Uterus (tissue), 3 donors: ENCODE measurements at regions not wholly inside any gene's neighbourhood (a gene's known extent, or its start where the extent isn't known, plus 50 kb on each side); places are given as distances from the start of the nearest gene placed in this dataset.
A peak's percentile ranks its signal among the peaks of the same experiment; 100 is the strongest.

Source experiments
- DNase-seq, 2 donors: peaks; one replicate each; pipeline ENCODE4 v3.0.0-alpha.2; 2019 to 2020
- H3K27ac ChIP-seq, 2 donors: fragments of 200-600 bp; sonication (generic); 1 replicate in 1 of 2; 2 replicates in 1 of 2; pipeline ENCODE4 v1.5.1; 2016 to 2018
- H3K27me3 ChIP-seq, 2 donors: fragments of 200-600 bp; sonication (generic); one replicate each; pipeline ENCODE4 v1.5.1; 2018 to 2019; ENCODE audit warnings: control low read depth in 1 of 2
- H3K36me3 ChIP-seq, 2 donors: fragments of 200-600 bp; sonication (generic); one replicate each; pipeline ENCODE4 v1.5.1; 2019; ENCODE audit warnings: control low read depth in 1 of 2
- H3K4me1 ChIP-seq, 2 donors: fragments of 200-600 bp; sonication (generic); one replicate each; pipeline ENCODE4 v1.5.1; 2018 to 2019; ENCODE audit warnings: control low read depth in 1 of 2
- H3K4me3 ChIP-seq, 2 donors: fragments of 200-600 bp; sonication (generic); 1 replicate in 1 of 2; 2 replicates in 1 of 2; pipeline ENCODE4 v1.5.1; 2018 to 2019; ENCODE audit warnings: mild to moderate bottlenecking in 1 of 2
- H3K9me3 ChIP-seq, 2 donors: fragments of 200-600 bp; sonication (generic); one replicate each; pipeline ENCODE4 v1.5.1; 2019; ENCODE audit warnings: control low read depth in 1 of 2
- CTCF ChIP-seq, 4 experiments: fragments of 200-600 bp in 2 of 4; fragments of 450-650 bp in 2 of 4; sonication (generic) in 2 of 4; IDR thresholded peaks; one replicate each; pipeline ENCODE4 v1.5.1; 2016 to 2019; ENCODE audit warnings: antibody characterized with exemption in 4 of 4, mild to moderate bottlenecking in 2 of 4, moderate library complexity in 1 of 4
- POLR2A ChIP-seq, 2 donors: fragments of 450-650 bp; IDR thresholded peaks; one replicate each; pipeline ENCODE4 v1.6.1; 2016; ENCODE audit warnings: antibody characterized with exemption in 2 of 2, mild to moderate bottlenecking in 1 of 2, moderate library complexity in 1 of 2
- intact Hi-C: fragments of 100-400 bp; cut with DNase I; formaldehyde crosslinking; loops from one replicate; pipeline ENCODE4 v1.15.1; 2023; ENCODE audit warnings: low total_unique reads
- donor health status: DM: yes; HTN: yes; CAD: no.

GRCh38 chr3:55157731-55158130 is 229.9 kb upstream of the LRTM1 start:
- Histone ChIP-seq H3K27ac (no peak overlapping the region), H3K4me3 (no peak overlapping the region), H3K9me3 (no peaks in the 10 kb centered on the region), H3K4me1 (no peaks in the 10 kb centered on the region), H3K36me3 (no peaks in the 10 kb centered on the region), H3K27me3 (no peaks in the 10 kb centered on the region)
- no peak for TF ChIP-seq CTCF (IDR thresholded peaks at IDR 0.05)
- no peak for TF ChIP-seq POLR2A (IDR thresholded peaks at IDR 0.05)
- no peak for DNase-seq
- intact Hi-C loops: no loop called here

GRCh38 chr3:55156851-55157650 is 229.2 kb upstream of the LRTM1 start:
- Histone ChIP-seq H3K27me3 (no peaks in the 10 kb centered on the region), H3K36me3 (no peaks in the 10 kb centered on the region), H3K27ac (no peak overlapping the region), H3K9me3 (no peaks in the 10 kb centered on the region), H3K4me3 (no peak overlapping the region), H3K4me1 (no peaks in the 10 kb centered on the region)
- no peak for TF ChIP-seq CTCF (IDR thresholded peaks at IDR 0.05)
- no peak for TF ChIP-seq POLR2A (IDR thresholded peaks at IDR 0.05)
- no peak for DNase-seq
- intact Hi-C loops: no loop called here

- H3K4me1 ChIP-seq: no peaks in the 10 kb centered on the region
- no peaks in the 10 kb centered on the region for H3K9me3 ChIP-seq
- intact Hi-C loops: no loop called here
- H3K4me3 ChIP-seq: no peak overlapping the region
- no peak for DNase-seq
- no peak overlapping the region for H3K27ac ChIP-seq
- no peak for TF ChIP-seq POLR2A (IDR thresholded peaks at IDR 0.05)
- no peak for TF ChIP-seq CTCF (IDR thresholded peaks at IDR 0.05)
- H3K27me3 ChIP-seq: no peaks in the 10 kb centered on the region
- H3K36me3 ChIP-seq: no peaks in the 10 kb centered on the region
These were observed 220.2 kb upstream of the LRTM1 start for GRCh38 chr3:55147856-55148720.

GRCh38 chr3:55147406-55147805 is 219.5 kb upstream of the LRTM1 start:
- Histone ChIP-seq H3K27ac (no peak overlapping the region), H3K27me3 (no peaks in the 10 kb centered on the region), H3K9me3 (no peaks in the 10 kb centered on the region), H3K36me3 (no peaks in the 10 kb centered on the region), H3K4me1 (no peaks in the 10 kb centered on the region), H3K4me3 (no peak overlapping the region)
- intact Hi-C loops: no loop called here
- TF ChIP-seq CTCF (IDR thresholded peaks at IDR 0.05) (no peak), POLR2A (IDR thresholded peaks at IDR 0.05) (no peak)
- DNase-seq: no peak

GRCh38 chr3:55146216-55146615 is 218.4 kb upstream of the LRTM1 start:
- DNase-seq: peak in 1 of 2 donors; percentile 40
- Histone ChIP-seq H3K4me1 (no peaks in the 10 kb centered on the region), H3K9me3 (no peaks in the 10 kb centered on the region), H3K27ac (no peak overlapping the region), H3K4me3 (no peak overlapping the region), H3K36me3 (no peaks in the 10 kb centered on the region), H3K27me3 (no peaks in the 10 kb centered on the region)
- intact Hi-C loops: no loop called here
- TF ChIP-seq CTCF (IDR thresholded peaks at IDR 0.05): no peak
- TF ChIP-seq POLR2A (IDR thresholded peaks at IDR 0.05): no peak
